ENCODE measurements at regions not wholly inside any gene's neighbourhood (a gene's known extent, or its start where the extent isn't known, plus 50 kb on each side); places are given as distances from the start of the nearest gene placed in this dataset.
A peak's percentile ranks its signal among the peaks of the same experiment; 100 is the strongest.

GRCh38 chr18:31261792-31262582, 56.0 kb upstream of the DSG1 start:
- no peak overlapping the region for H3K4me3 ChIP-seq (ENCODE audit: low read length)
- 80% methylated on average over 1 of the region's 6 CpGs for WGBS (ENCODE audit: extremely low coverage, insufficient coverage, low lambda C conversion rate)

GRCh38 chr18:31267823-31268481, 50.0 kb upstream of the DSG1 start:
- H3K4ac ChIP-seq (ENCODE audit: low read depth, low read length): no peak overlapping the region

More at GRCh38 chr18:31261792-31262582, 56.0 kb upstream of the DSG1 start:
- peak overlapping the region; percentile 63 for H3K56ac ChIP-seq (ENCODE audit: low read length)
- no peaks in the 10 kb centered on the region for H3K79me1 ChIP-seq (ENCODE audit: low read length)
- H2BK5ac ChIP-seq (ENCODE audit: low read length): peak overlapping the region; percentile 54
- H3K23ac ChIP-seq (ENCODE audit: low read length): no peak overlapping the region
- no peak overlapping the region for H2BK120ac ChIP-seq (ENCODE audit: low read depth, low read length)
- peaks cover 4% of the 10 kb centered on the region for H3K4me1 ChIP-seq (ENCODE audit: control insufficient read depth, low read depth, low read length)
- peak; percentile 94 for DNase-seq
- H3K9ac ChIP-seq (ENCODE audit: low read length): no peak overlapping the region
- H4K8ac ChIP-seq (ENCODE audit: low read depth, low read length): no peak overlapping the region
- H3K4me2 ChIP-seq (ENCODE audit: low read length): no peak overlapping the region
- H3K18ac ChIP-seq (ENCODE audit: low read length): peak overlapping the region; percentile 84
- no peak overlapping the region for H2AK5ac ChIP-seq (ENCODE audit: low read length)
- H4K5ac ChIP-seq (ENCODE audit: low read length): no peak overlapping the region
- H3K36me3 ChIP-seq (ENCODE audit: control insufficient read depth, insufficient read depth, low read length): no peaks in the 10 kb centered on the region
- H3K27ac ChIP-seq (ENCODE audit: low read depth, low read length): peak overlapping the region; percentile 44
- H2BK15ac ChIP-seq (replicated peaks; ENCODE audit: low read depth): no peak overlapping the region
- H3K27me3 ChIP-seq (ENCODE audit: insufficient read depth, low read length, poor library complexity): no peaks in the 10 kb centered on the region
- H3K4ac ChIP-seq (ENCODE audit: low read depth, low read length): no peak overlapping the region
- H3K79me2 ChIP-seq (ENCODE audit: control insufficient read depth, insufficient read depth, low read length): no peaks in the 10 kb centered on the region

More at GRCh38 chr18:31267823-31268481, 50.0 kb upstream of the DSG1 start:
- no peak overlapping the region for H2AK5ac ChIP-seq (ENCODE audit: low read length)
- no peak overlapping the region for H3K4me2 ChIP-seq (ENCODE audit: low read length)
- H3K9ac ChIP-seq (ENCODE audit: low read length): no peak overlapping the region
- no peaks in the 10 kb centered on the region for H3K27me3 ChIP-seq (ENCODE audit: insufficient read depth, low read length, poor library complexity)
- no peak overlapping the region for H3K4me3 ChIP-seq (ENCODE audit: low read length)
- no peak overlapping the region for H3K18ac ChIP-seq (ENCODE audit: low read length)
- no peak for DNase-seq
- no peak overlapping the region for H2BK5ac ChIP-seq (ENCODE audit: low read length)
- H4K5ac ChIP-seq (ENCODE audit: low read length): no peak overlapping the region
- H2BK15ac ChIP-seq (replicated peaks; ENCODE audit: low read depth): no peak overlapping the region
- no peaks in the 10 kb centered on the region for H3K79me2 ChIP-seq (ENCODE audit: control insufficient read depth, insufficient read depth, low read length)
- no CpG with 5 or more reads among the region's 2 CpGs for WGBS (ENCODE audit: extremely low coverage, insufficient coverage, low lambda C conversion rate)
- no peak overlapping the region for H4K8ac ChIP-seq (ENCODE audit: low read depth, low read length)
- no peak overlapping the region for H2BK120ac ChIP-seq (ENCODE audit: low read depth, low read length)
- H3K79me1 ChIP-seq (ENCODE audit: low read length): no peaks in the 10 kb centered on the region
- H3K36me3 ChIP-seq (ENCODE audit: control insufficient read depth, insufficient read depth, low read length): no peaks in the 10 kb centered on the region
- H3K23ac ChIP-seq (ENCODE audit: low read length): no peak overlapping the region
- H3K56ac ChIP-seq (ENCODE audit: low read length): no peak overlapping the region
- H3K4me1 ChIP-seq (ENCODE audit: control insufficient read depth, low read depth, low read length): no peaks in the 10 kb centered on the region
- H3K27ac ChIP-seq (ENCODE audit: low read depth, low read length): no peak overlapping the region
